BJ (cell line): ENCODE measurements at regions not wholly inside any gene's neighbourhood (a gene's known extent, or its start where the extent isn't known, plus 50 kb on each side); places are given as distances from the start of the nearest gene placed in this dataset.

ENCODE experiments used
- CTCF ChIA-PET: fragments of 350-600 bp; formaldehyde crosslinking; extraction: SDS; loops from one replicate; lab custom pipeline; 2021; ENCODE audit warnings: antibody characterized with exemption, inconsistent platforms; lab: Yijun Ruan, JAX
- POLR2A ChIA-PET: fragments of 300-600 bp; sonication (Branson Sonifier 250); formaldehyde crosslinking; extraction: SDS; loops from one replicate; lab custom pipeline; 2021; ENCODE audit warnings: antibody characterized with exemption; lab: Charles Lee
- DNase-seq: peaks from one replicate; pipeline ENCODE4 v3.0.0-alpha.2; 2011; ENCODE audit warnings: low read depth
- H3K27me3 ChIP-seq: 2 replicates; pipeline ENCODE4 v1.6.0; 2011; ENCODE audit warnings: low read length; ENCODE audit not compliant: control insufficient read depth, insufficient read depth
- H3K36me3 ChIP-seq: 2 replicates; pipeline ENCODE4 v1.5.1; 2011; ENCODE audit warnings: low read length; ENCODE audit not compliant: control insufficient read depth, insufficient read depth
- H3K4me3 ChIP-seq: 2 replicates; pipeline ENCODE4 v1.5.1; 2011; ENCODE audit warnings: low read depth, mild to moderate bottlenecking, control low read depth, low read length
- TF ChIP-seq, protein P1 (sequence below): IDR thresholded peaks from 2 replicates; pipeline ENCODE4 v1.5.1; 2011; ENCODE audit warnings: low read depth, mild to moderate bottlenecking, control low read depth, inconsistent platforms, low read length, moderate library complexity; ENCODE audit not compliant: insufficient read depth

- no peak for DNase-seq
- Histone ChIP-seq H3K4me3 (no peak overlapping the region), H3K36me3 (no peaks in the 10 kb centered on the region), H3K27me3 (no peaks in the 10 kb centered on the region)
- ChIA-PET CTCF (interaction anchor here (0.7 to 2.4 kb wide), 18 partner anchors 9 to 1254 kb away, joined by 3 to 21 read pairs (median 3); no protein-coding TSS in a partner anchor), POLR2A (no interaction called here)
- TF ChIP-seq, protein P1, sequence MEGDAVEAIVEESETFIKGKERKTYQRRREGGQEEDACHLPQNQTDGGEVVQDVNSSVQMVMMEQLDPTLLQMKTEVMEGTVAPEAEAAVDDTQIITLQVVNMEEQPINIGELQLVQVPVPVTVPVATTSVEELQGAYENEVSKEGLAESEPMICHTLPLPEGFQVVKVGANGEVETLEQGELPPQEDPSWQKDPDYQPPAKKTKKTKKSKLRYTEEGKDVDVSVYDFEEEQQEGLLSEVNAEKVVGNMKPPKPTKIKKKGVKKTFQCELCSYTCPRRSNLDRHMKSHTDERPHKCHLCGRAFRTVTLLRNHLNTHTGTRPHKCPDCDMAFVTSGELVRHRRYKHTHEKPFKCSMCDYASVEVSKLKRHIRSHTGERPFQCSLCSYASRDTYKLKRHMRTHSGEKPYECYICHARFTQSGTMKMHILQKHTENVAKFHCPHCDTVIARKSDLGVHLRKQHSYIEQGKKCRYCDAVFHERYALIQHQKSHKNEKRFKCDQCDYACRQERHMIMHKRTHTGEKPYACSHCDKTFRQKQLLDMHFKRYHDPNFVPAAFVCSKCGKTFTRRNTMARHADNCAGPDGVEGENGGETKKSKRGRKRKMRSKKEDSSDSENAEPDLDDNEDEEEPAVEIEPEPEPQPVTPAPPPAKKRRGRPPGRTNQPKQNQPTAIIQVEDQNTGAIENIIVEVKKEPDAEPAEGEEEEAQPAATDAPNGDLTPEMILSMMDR = peak; percentile 90
Measured at GRCh38 chr5:101678481-101679193, 617.4 kb downstream of the SLCO4C1 start.

- POLR2A ChIA-PET = no interaction called here
- TF ChIP-seq, protein P1 = no peak
- Histone ChIP-seq H3K36me3 (no peaks in the 10 kb centered on the region), H3K4me3 (no peak overlapping the region), H3K27me3 (no peaks in the 10 kb centered on the region)
- CTCF ChIA-PET = interaction anchor here (0.9 to 2.4 kb wide), 15 partner anchors 10 to 1248 kb away, joined by 3 to 21 read pairs (median 3); no protein-coding TSS in a partner anchor
- no peak for DNase-seq
Measured at GRCh38 chr5:101677961-101678360, 618.1 kb downstream of the SLCO4C1 start.

- no peaks in the 10 kb centered on the region for H3K36me3 ChIP-seq
- DNase-seq = no peak
- TF ChIP-seq, protein P1 = no peak
- H3K4me3 ChIP-seq = no peak overlapping the region
- ChIA-PET POLR2A (no interaction called here), CTCF (no interaction called here)
- no peaks in the 10 kb centered on the region for H3K27me3 ChIP-seq
Measured at GRCh38 chr5:101676646-101677045, 619.4 kb downstream of the SLCO4C1 start.

DNA sequence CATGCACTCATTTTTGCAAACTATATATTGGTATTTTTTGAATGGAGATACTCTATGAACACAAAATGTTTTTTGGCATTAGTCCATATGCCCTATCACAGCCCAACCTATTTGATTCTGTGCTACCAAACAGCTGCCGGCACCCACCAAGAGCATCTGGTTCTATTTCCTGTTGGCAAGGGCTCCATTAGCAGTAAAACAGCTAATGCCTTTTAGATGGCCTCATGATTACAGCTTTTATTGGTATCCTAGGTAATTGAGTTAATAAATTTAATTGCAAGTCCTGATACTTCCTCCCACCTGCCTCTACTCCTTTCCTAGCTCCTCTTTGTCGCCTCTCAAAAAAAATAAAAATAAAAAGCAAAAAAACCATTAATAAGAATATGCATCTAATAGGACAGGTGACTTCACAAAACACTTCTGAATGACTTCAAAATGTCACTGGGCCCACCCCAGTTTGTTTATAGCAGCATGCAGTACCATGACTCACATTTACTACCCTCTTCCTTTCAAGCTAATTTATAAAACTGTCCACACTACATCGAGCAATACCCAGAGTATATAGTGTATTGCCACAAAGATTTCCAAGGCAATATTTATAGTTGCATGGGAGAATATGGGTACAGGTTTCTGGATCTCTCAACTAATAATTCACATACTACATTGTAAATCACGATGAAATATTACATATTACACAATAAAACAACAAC is 620.4 kb downstream of the SLCO4C1 start:
- H3K27me3 ChIP-seq = no peaks in the 10 kb centered on the region
- no peak overlapping the region for H3K4me3 ChIP-seq
- TF ChIP-seq, protein P1 = no peak
- no peak for DNase-seq
- H3K36me3 ChIP-seq = no peaks in the 10 kb centered on the region
- CTCF ChIA-PET = interaction anchor here (0.6 kb wide), 1 partner anchor 825 kb away, joined by 3 read pairs; no protein-coding TSS in a partner anchor
- POLR2A ChIA-PET = no interaction called here

- ChIA-PET CTCF (interaction anchor here (0.7 kb wide), 1 partner anchor 9 kb away, joined by 3 read pairs; no protein-coding TSS in a partner anchor), POLR2A (no interaction called here)
- Histone ChIP-seq H3K27me3 (no peaks in the 10 kb centered on the region), H3K4me3 (no peak overlapping the region), H3K36me3 (no peaks in the 10 kb centered on the region)
- TF ChIP-seq, protein P1 = no peak
- DNase-seq = no peak
Measured at GRCh38 chr5:101673120-101673519, 623.0 kb downstream of the SLCO4C1 start.
